HG03558 (cell line): ENCODE measurements at regions not wholly inside any gene's neighbourhood (a gene's known extent, or its start where the extent isn't known, plus 50 kb on each side); places are given as distances from the start of the nearest gene placed in this dataset.
"Not testable (repeated sequence)": the region's sequence is repeated elsewhere in the genome, so short reads cannot be mapped to it uniquely, and the experiment has no call there.

Source experiments
- ATAC-seq: cut with Tn5 transposase; IDR thresholded peaks from one replicate; pipeline ENCODE4 v1.9.1; 2021; ENCODE audit warnings: moderate number of reproducible peaks; ENCODE audit not compliant: unreplicated experiment; ENCODE audit errors: extremely low read depth

DNA sequence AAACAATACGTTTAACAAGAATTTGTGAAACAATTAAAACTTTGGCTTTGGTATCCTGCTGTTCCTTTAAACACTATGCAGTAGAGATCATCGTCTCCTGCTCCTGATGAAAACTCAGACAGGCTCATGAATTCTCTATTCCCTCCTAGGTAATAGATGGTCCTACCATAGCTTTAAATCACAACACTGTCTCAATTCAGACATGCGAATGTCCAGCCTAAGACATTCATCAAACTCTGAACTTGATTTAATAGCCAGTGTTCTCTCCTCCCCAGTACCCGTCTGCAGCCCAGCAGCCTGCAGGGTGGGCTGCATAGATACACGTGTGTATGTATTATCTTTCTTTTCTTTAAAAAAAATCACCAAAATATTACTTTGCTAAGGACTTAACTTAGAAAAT lies 232.8 kb downstream of the TTLL2 start:
- no peak for ATAC-seq

DNA sequence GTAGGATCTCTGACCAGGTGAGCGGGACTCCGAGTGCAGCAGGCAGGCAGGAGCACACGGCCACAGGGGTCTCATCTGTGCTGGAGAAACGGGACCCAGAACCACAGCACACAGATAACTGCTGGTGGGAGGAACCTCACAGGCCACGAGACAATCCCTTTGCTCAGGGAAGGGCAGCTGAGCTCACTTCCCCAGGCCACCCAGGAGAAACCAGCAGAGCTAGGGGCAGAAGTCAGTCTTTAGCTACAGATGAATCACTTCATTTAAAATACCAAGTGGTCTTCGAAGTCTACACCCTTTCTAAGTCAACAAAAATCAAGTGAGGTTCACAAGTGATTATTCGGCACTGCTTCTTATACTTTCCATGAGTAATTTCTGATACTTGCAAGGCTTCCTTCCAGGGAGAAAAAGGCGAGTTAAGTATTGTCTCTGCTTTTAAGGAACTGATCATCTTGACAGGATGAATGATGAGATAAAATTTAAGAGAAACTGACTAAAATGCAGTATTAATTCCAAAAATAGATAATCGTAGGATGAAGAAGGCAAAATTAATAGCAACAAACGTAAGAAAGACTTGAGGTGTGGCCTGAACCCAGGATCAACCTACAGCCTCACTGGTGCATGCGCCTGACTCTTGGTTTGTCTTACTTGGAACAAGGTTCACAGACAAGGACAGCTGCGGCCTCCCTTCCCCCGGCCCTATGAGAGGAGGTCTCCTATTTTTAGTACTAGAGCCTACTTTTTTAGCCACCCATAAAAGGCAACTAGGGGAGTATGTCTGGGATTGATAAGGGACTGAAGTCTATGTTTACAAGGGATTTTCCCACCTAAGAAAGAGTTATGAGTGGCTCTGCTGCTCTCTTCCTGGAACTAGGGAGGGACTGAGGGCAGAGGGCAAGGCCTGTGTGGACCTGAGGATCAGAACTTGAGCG lies 233.6 kb downstream of the TTLL2 start:
- no peak for ATAC-seq

DNA sequence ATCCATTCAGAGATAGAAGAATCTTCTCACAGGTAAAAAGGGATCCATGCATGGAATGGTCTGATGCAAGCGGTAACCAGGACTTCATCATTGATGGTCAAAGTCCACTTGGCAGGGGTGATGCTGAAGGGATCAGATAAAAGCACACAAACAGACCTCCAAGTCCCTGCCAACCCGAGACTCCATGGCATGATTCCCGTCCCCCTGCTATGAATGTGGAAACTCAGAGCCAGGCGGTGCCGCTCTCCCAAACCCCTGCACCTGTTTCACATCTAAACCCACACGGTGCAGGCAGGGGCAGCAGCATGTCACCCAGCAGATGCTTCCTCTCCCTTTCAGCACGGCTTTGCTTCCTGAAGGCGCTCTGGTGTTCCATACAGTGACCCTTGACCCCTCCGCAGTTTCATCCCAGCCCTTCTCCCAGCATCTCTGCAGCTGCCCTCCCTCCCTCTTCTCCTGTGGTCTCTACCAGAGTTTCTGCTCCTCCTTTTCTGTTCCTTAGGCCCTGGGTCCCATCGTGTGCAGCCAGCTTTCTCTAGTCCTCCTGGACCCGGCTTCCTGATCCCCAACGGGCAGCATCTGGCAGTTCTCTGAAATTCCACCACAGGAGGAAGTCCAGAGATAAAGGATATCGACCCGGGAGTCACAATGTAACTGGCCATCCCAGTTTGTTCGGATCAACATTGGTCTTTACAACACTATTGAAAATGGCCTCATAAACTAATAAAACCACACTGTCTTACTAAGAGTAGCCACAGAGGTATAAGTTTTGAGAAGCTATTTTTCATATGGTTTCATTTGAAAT lies 235.0 kb downstream of the TTLL2 start:
- ATAC-seq = no peak

- no peak for ATAC-seq
These were observed 236.0 kb downstream of the TTLL2 start for GRCh38 chr6:167560673-167561569.

DNA sequence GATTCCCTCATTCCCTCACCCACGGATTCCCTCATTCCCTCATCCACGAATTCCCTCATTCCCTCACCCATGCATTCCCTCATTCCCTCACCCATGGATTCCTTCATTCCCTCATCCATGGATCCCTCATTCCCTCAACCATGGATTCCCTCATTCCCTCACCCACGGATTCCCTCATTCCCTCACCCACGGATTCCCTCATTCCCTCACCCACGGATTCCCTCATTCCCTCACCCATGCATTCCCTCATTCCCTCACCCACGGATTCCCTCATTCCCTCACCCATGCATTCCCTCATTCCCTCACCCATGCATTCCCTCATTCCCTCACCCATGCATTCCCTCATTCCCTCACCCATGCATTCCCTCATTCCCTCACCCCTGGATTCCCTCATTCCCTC lies 238.0 kb downstream of the TTLL2 start:
- ATAC-seq = not testable (repeated sequence)

DNA sequence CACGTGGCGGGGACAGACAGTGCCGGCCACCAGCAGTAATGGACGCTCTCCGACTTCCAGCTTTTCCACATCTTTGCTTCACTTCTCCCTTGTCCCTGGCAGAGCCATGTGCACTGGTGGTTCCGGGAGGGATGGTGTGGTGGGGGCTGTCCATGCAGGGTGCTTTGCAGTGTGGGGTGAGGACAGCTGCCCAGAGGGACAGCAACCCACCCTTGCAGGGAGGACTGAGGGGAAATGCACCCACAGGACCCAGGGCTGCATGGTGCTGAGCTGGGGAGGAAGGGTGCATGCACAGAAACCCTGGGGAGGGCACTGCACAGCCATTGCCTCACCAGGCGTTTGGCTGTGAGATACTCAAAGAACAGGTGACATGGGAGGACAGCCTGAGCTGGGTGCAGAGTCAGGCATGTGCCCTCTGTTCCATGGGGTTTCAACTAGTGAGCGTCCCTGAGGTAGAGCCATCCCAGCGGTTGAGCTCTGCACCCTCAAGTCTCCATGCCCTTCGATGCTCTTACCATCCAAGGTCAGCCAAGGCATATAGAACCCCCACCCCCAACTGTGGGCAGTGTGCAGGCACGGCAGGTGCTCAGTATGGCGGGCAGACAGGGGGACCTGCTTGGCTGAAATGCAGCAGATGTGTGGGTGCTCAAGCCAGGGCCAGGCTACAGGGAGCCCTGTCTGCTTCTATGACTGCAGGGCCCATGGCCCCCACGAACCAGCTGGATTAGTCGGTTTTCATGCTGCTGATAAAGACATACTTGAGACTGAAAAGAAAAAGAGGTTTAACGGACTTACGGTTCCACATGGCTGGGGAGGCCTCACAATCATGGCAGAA lies 239.7 kb downstream of the TTLL2 start:
- ATAC-seq = no peak

GRCh38 chr6:167565388-167565787 lies 240.5 kb downstream of the TTLL2 start:
- ATAC-seq = no peak

GRCh38 chr6:167565884-167566599 lies 241.2 kb downstream of the TTLL2 start:
- no peak for ATAC-seq

- no peak for ATAC-seq
These were observed 241.8 kb downstream of the TTLL2 start for GRCh38 chr6:167566711-167567141.

DNA sequence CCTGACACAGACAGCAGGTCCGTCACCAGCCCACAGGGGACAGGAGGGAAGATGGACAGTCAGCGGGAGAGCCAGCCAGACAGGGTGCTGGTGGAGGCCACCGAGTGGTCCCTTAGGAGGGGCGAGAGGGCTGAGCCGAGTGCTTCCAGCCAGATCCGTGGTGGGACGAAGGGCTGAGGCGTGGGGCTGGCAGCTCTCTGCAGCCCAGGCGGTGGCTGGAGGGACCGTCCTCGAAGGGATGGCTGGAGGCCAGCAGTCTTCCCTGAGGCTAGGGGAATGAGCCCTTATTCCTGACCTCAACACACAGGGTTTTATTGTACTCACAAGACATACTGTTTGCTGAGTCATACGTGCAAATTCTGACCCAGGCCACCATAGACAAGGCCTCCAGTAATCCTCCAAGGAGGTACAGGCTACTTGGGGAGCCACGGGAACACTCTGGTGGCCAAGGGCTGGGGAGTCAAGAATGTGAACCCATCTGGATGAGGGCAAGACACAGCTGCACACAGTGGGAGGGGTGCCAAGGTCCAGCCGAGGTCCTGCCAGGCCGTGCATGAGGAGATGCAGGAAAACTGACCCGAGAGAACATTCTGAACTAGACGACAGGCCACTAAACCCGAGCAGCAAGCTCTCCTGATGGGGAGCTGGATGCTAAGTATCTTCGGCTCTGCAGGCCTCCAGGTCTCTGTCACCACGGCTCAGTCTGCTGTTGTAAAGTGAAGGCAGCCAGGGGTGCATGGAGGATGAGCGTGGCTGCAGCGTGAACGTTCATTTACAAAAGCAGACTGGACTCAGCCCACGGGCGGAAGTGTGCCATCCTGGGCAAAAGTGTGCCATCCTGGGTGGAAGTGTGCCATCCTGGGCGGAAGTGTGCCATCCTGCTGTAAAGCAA lies 242.5 kb downstream of the TTLL2 start:
- no peak for ATAC-seq

- ATAC-seq = no peak
These were observed 243.6 kb downstream of the TTLL2 start for GRCh38 chr6:167568407-167569024.

GRCh38 chr6:167569041-167569805 lies 244.3 kb downstream of the TTLL2 start:
- ATAC-seq = no peak

- ATAC-seq = no peak
These were observed 245.0 kb downstream of the TTLL2 start for GRCh38 chr6:167569879-167570278.

DNA sequence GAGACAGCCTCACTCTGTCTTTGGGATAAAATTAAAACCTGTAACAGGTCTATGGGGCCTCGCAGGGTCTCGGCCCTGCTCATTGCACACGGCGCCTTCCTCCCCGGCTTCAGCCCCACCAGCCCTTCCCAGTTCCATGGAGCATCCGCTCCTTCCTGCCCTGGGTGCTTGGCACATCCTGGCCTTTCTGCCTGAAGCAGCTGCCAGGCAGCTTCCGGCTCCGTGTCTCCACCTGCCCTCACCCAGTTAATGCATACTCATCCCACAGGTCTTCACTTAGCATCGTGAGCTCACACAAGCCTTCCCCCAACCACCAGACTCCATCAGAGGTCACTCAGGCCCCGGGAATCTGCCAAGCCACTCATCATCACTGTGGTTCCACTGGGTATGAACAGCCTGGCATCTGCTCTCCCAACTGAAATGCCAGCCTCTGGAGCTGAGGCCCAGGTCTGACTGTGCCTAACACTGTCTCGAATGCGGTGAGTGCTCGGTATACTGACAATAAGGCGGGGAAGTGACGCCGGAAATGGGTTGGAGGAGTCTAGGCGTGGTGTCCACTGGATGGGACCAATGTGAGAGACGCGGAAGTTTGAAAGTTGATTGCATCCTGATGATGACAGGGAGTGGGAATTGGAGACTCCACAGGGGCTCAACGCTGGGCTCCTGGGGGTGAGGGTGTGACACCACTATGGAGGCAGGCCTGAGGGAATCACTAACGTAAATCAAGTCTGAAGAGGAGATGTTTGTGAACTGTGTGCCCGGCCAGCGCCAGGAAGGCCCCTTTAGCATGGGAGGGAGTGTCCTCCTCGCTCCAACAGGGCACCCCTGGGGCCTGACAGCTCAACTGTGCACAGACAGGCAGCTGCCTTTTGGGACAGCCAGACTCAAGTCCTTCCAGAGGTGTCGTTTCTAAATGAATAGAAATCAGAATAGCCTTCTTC lies 245.8 kb downstream of the TTLL2 start:
- no peak for ATAC-seq

- no peak for ATAC-seq
These were observed 246.7 kb downstream of the TTLL2 start for GRCh38 chr6:167571550-167571949.

DNA sequence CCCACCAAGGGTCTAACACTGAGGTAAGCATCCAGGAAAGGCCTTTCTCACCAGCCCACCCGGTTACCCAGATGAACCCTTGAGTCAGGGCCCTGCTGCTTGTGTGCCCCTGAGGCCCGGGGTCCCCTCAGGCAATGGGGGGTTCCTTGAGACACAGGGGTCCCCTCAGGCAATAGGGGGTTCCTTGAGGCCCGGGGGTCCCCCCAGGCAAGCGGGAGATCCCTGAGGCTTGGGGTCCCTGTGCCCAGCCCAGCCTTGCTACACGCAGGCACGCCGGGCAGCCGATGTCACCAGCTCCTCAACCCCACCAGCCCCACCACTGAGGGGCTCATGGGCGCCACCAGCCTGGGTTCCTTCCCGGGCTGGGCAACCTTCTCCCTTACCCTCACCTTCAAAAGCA lies 247.2 kb downstream of the TTLL2 start:
- no peak for ATAC-seq
